ENCODE measurements at regions not wholly inside any gene's neighbourhood (a gene's known extent, or its start where the extent isn't known, plus 50 kb on each side); places are given as distances from the start of the nearest gene placed in this dataset.
"Not testable (repeated sequence)": the region's sequence is repeated elsewhere in the genome, so short reads cannot be mapped to it uniquely, and the experiment has no call there.

- peak in 1 of 9 donors; percentile 45 for DNase-seq (ENCODE audit: low read depth in 6 of 9, low spot score in 9 of 9)
- H3K4me1 ChIP-seq (ENCODE audit: control insufficient read depth in 2 of 2, insufficient read depth in 2 of 2, low read length in 2 of 2): peaks cover 5 to 33% of the 10 kb centered on the region in 2 donors
- peak overlapping the region in 1 of 2 donors; percentile 14 for H3K27ac ChIP-seq (ENCODE audit: low read depth in 1 of 2, low read length in 1 of 2)
- H3K9me3 ChIP-seq (ENCODE audit: control insufficient read depth in 2 of 2, insufficient read depth in 1 of 2, low read length in 1 of 2): no peaks in the 10 kb centered on the region
- no peak overlapping the region for H3K4me3 ChIP-seq (ENCODE audit: low read length in 2 of 2)
- 20% methylated on average over 3 of the region's 3 CpGs for WGBS
- no peaks in the 10 kb centered on the region for H3K27me3 ChIP-seq (ENCODE audit: control insufficient read depth in 2 of 2, insufficient read depth in 1 of 2, low read length in 1 of 2)
- H3K36me3 ChIP-seq (ENCODE audit: control insufficient read depth in 2 of 2, insufficient read depth in 2 of 2, low read length in 1 of 2): no peaks in the 10 kb centered on the region
Observed at GRCh38 chr12:4153343-4153892, 120.1 kb upstream of the CCND2 start.

GRCh38 chr12:4152145-4152795 is 121.3 kb upstream of the CCND2 start:
- Histone ChIP-seq H3K4me1 (ENCODE audit: control insufficient read depth in 2 of 2, insufficient read depth in 2 of 2, low read length in 2 of 2) (peaks cover 5 to 34% of the 10 kb centered on the region in 2 donors), H3K27me3 (ENCODE audit: control insufficient read depth in 2 of 2, insufficient read depth in 1 of 2, low read length in 1 of 2) (no peaks in the 10 kb centered on the region), H3K4me3 (ENCODE audit: low read length in 2 of 2) (no peak overlapping the region), H3K36me3 (ENCODE audit: control insufficient read depth in 2 of 2, insufficient read depth in 2 of 2, low read length in 1 of 2) (no peaks in the 10 kb centered on the region), H3K27ac (ENCODE audit: low read depth in 1 of 2, low read length in 1 of 2) (peak overlapping the region in 1 of 2 donors; percentile 74), H3K9me3 (ENCODE audit: control insufficient read depth in 2 of 2, insufficient read depth in 1 of 2, low read length in 1 of 2) (no peaks in the 10 kb centered on the region)
- DNase-seq (ENCODE audit: low read depth in 6 of 9, low spot score in 9 of 9): peak in 1 of 9 donors; percentile 41
- WGBS: 87% methylated on average over 7 of the region's 7 CpGs

DNA sequence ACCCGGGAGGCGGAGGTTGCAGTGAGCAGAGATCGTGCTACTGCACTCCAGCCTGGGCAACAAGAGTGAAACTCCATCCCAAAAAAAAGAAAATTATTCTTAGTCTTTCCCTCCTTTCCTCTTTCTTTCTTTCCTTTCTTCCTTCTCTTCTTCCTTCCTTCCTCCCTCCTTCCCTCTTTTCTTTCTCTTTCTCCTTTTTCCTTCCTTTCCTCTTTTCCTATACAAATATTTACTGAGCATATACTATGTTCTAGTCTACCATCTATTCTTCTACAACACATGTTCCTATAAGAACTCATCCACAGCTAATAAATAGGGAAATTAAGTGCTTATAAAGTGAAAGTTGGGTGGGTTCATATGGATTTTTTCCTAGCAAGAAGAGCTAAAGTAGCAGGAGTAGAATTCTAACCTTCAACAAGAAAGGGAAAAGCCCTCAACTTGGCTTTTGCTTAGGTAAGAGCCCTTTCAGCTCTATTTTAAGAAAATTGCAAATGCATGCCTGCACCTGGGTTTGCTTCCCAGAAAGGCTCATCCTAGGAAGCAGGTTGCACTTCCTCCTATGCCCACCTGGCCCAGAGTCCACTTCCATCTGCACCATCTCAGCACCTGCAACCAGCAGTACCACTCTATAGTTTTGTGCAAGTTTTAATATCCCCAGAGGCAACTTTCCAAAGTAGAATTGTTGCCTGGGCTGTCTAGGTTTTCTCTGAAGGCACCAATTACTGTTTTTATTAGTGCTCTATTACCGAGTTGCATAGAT is 122.0 kb upstream of the CCND2 start:
- H3K27me3 ChIP-seq (ENCODE audit: control insufficient read depth in 2 of 2, insufficient read depth in 1 of 2, low read length in 1 of 2): no peaks in the 10 kb centered on the region
- H3K4me3 ChIP-seq (ENCODE audit: low read length in 2 of 2): no peak overlapping the region
- no peak for DNase-seq (ENCODE audit: low read depth in 6 of 9, low spot score in 9 of 9)
- no peak overlapping the region for H3K27ac ChIP-seq (ENCODE audit: low read depth in 1 of 2, low read length in 1 of 2)
- 90% methylated on average over 4 of the region's 4 CpGs for WGBS
- H3K9me3 ChIP-seq (ENCODE audit: control insufficient read depth in 2 of 2, insufficient read depth in 1 of 2, low read length in 1 of 2): no peaks in the 10 kb centered on the region
- no peaks in the 10 kb centered on the region for H3K36me3 ChIP-seq (ENCODE audit: control insufficient read depth in 2 of 2, insufficient read depth in 2 of 2, low read length in 1 of 2)
- H3K4me1 ChIP-seq (ENCODE audit: control insufficient read depth in 2 of 2, insufficient read depth in 2 of 2, low read length in 2 of 2): peaks cover 5 to 35% of the 10 kb centered on the region in 2 donors

DNA sequence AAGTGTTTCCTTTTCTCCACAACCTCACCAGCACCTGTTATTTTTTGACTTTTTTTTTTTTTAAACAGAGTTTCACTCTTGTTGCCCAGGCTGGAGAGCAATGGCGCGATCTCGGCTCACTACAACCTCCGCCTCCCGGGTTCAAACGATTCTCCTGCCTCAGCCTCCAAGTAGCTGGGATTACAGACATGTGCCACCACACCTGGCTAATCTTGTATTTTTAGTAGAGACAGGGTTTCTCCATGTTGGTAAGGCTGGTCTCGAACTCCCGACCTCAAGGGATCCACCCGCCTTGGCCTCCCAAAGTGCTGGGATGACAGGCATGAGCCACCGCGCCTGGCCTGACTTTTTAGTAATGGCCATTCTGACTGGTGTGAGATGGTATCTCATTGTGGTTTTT is 123.2 kb upstream of the CCND2 start:
- not testable (repeated sequence) for H3K27me3 ChIP-seq (ENCODE audit: control insufficient read depth in 2 of 2, insufficient read depth in 1 of 2, low read length in 1 of 2); H3K9me3 ChIP-seq (ENCODE audit: control insufficient read depth in 2 of 2, insufficient read depth in 1 of 2, low read length in 1 of 2); H3K36me3 ChIP-seq (ENCODE audit: control insufficient read depth in 2 of 2, insufficient read depth in 2 of 2, low read length in 1 of 2); H3K4me3 ChIP-seq (ENCODE audit: low read length in 2 of 2); DNase-seq (ENCODE audit: low read depth in 6 of 9, low spot score in 9 of 9); H3K27ac ChIP-seq (ENCODE audit: low read depth in 1 of 2, low read length in 1 of 2)
- peaks cover 5 to 30% of the 10 kb centered on the region in 2 donors for H3K4me1 ChIP-seq (ENCODE audit: control insufficient read depth in 2 of 2, insufficient read depth in 2 of 2, low read length in 2 of 2)
- 97% methylated on average over 11 of the region's 11 CpGs for WGBS

- H3K4me1 ChIP-seq (ENCODE audit: control insufficient read depth in 2 of 2, insufficient read depth in 2 of 2, low read length in 2 of 2): peaks cover 3 to 21% of the 10 kb centered on the region in 2 donors
- WGBS: 58% methylated on average over 5 of the region's 5 CpGs
Observed at GRCh38 chr12:4148418-4149056, 125.0 kb upstream of the CCND2 start.

DNA sequence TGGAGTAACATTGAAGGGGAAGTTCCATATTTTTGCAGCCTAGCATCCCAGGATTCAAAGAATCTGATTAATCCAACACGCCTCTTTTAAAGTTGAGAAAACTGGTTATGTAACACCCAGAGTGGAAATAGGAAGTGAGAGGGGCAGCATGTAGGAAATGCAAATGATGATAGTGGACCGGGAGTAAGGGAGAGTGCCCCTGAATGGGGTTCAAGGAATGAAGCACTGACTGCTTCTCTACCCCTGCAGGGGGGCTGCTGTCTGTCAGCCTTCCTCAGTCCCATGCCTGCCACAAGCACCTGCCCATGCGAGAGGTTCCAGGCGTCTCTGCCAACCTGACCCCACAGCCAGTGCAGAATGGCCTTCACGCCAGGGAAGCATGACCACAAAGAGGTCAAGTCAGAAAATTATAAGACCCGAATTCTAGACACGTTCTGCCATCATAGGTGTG is 126.5 kb upstream of the CCND2 start:
- no peak overlapping the region for H3K4me3 ChIP-seq (ENCODE audit: low read length in 2 of 2)
- peaks cover 3 to 23% of the 10 kb centered on the region in 2 donors for H3K4me1 ChIP-seq (ENCODE audit: control insufficient read depth in 2 of 2, insufficient read depth in 2 of 2, low read length in 2 of 2)
- DNase-seq (ENCODE audit: low read depth in 6 of 9, low spot score in 9 of 9): no peak

More at GRCh38 chr12:4148418-4149056, 125.0 kb upstream of the CCND2 start:
- Histone ChIP-seq H3K27ac (ENCODE audit: low read depth in 1 of 2, low read length in 1 of 2) (no peak overlapping the region), H3K27me3 (ENCODE audit: control insufficient read depth in 2 of 2, insufficient read depth in 1 of 2, low read length in 1 of 2) (no peaks in the 10 kb centered on the region), H3K36me3 (ENCODE audit: control insufficient read depth in 2 of 2, insufficient read depth in 2 of 2, low read length in 1 of 2) (no peaks in the 10 kb centered on the region), H3K9me3 (ENCODE audit: control insufficient read depth in 2 of 2, insufficient read depth in 1 of 2, low read length in 1 of 2) (no peaks in the 10 kb centered on the region), H3K4me3 (ENCODE audit: low read length in 2 of 2) (no peak overlapping the region)
- DNase-seq (ENCODE audit: low read depth in 6 of 9, low spot score in 9 of 9): no peak

GRCh38 chr12:4145990-4146859 is 127.3 kb upstream of the CCND2 start:
- WGBS: 94% methylated on average over 15 of the region's 15 CpGs
- no peak for DNase-seq (ENCODE audit: low read depth in 6 of 9, low spot score in 9 of 9)
- no peaks in the 10 kb centered on the region for H3K36me3 ChIP-seq (ENCODE audit: control insufficient read depth in 2 of 2, insufficient read depth in 2 of 2, low read length in 1 of 2)
- H3K4me1 ChIP-seq (ENCODE audit: control insufficient read depth in 2 of 2, insufficient read depth in 2 of 2, low read length in 2 of 2): peaks cover 3 to 28% of the 10 kb centered on the region in 2 donors
- no peaks in the 10 kb centered on the region for H3K9me3 ChIP-seq (ENCODE audit: control insufficient read depth in 2 of 2, insufficient read depth in 1 of 2, low read length in 1 of 2)
- no peak overlapping the region for H3K4me3 ChIP-seq (ENCODE audit: low read length in 2 of 2)
- no peaks in the 10 kb centered on the region for H3K27me3 ChIP-seq (ENCODE audit: control insufficient read depth in 2 of 2, insufficient read depth in 1 of 2, low read length in 1 of 2)
- no peak overlapping the region for H3K27ac ChIP-seq (ENCODE audit: low read depth in 1 of 2, low read length in 1 of 2)

More for the DNA sequence above, 126.5 kb upstream of the CCND2 start:
- Histone ChIP-seq H3K9me3 (ENCODE audit: control insufficient read depth in 2 of 2, insufficient read depth in 1 of 2, low read length in 1 of 2) (no peaks in the 10 kb centered on the region), H3K36me3 (ENCODE audit: control insufficient read depth in 2 of 2, insufficient read depth in 2 of 2, low read length in 1 of 2) (no peaks in the 10 kb centered on the region), H3K27me3 (ENCODE audit: control insufficient read depth in 2 of 2, insufficient read depth in 1 of 2, low read length in 1 of 2) (no peaks in the 10 kb centered on the region), H3K27ac (ENCODE audit: low read depth in 1 of 2, low read length in 1 of 2) (no peak overlapping the region)
- WGBS: 88% methylated on average over 7 of the region's 7 CpGs

GRCh38 chr12:4144676-4145075 is 128.9 kb upstream of the CCND2 start:
- Histone ChIP-seq H3K4me3 (ENCODE audit: low read length in 2 of 2) (no peak overlapping the region), H3K4me1 (ENCODE audit: control insufficient read depth in 2 of 2, insufficient read depth in 2 of 2, low read length in 2 of 2) (peaks cover 13 to 43% of the 10 kb centered on the region in 2 donors), H3K36me3 (ENCODE audit: control insufficient read depth in 2 of 2, insufficient read depth in 2 of 2, low read length in 1 of 2) (no peaks in the 10 kb centered on the region), H3K27me3 (ENCODE audit: control insufficient read depth in 2 of 2, insufficient read depth in 1 of 2, low read length in 1 of 2) (no peaks in the 10 kb centered on the region), H3K9me3 (ENCODE audit: control insufficient read depth in 2 of 2, insufficient read depth in 1 of 2, low read length in 1 of 2) (no peaks in the 10 kb centered on the region), H3K27ac (ENCODE audit: low read depth in 1 of 2, low read length in 1 of 2) (no peak overlapping the region)
- DNase-seq (ENCODE audit: low read depth in 6 of 9, low spot score in 9 of 9): no peak
- 97% methylated on average over 2 of the region's 2 CpGs for WGBS
